HCEC 1CT (cell line): ENCODE measurements at regions not wholly inside any gene's neighbourhood (a gene's known extent, or its start where the extent isn't known, plus 50 kb on each side); places are given as distances from the start of the nearest gene placed in this dataset.

Experiments
- DNase-seq: peaks from one replicate; pipeline ENCODE4 v3.0.0-alpha.2; 2017

- DNase-seq: no peak
These were observed 280.9 kb upstream of the ZSWIM2 start for GRCh38 chr2:187129868-187130267.

DNA sequence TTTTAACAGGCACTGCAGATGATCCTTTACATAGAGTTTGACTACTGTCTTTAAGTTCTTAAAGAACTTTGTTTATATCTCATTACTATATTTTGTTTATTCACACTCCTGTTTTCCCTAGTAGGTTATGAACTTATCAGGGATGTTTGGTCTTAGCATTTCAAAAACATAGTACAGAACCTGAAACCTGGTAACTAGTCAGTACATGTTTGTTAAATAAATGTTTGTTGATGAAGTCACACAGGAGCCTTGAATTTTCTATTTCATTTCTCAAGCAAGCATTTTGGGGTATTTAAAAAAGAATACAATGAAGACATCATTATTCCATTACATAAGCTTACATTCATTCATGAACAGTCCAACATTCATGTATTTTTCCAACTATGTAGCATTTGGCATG is 280.3 kb upstream of the ZSWIM2 start:
- DNase-seq: no peak

DNA sequence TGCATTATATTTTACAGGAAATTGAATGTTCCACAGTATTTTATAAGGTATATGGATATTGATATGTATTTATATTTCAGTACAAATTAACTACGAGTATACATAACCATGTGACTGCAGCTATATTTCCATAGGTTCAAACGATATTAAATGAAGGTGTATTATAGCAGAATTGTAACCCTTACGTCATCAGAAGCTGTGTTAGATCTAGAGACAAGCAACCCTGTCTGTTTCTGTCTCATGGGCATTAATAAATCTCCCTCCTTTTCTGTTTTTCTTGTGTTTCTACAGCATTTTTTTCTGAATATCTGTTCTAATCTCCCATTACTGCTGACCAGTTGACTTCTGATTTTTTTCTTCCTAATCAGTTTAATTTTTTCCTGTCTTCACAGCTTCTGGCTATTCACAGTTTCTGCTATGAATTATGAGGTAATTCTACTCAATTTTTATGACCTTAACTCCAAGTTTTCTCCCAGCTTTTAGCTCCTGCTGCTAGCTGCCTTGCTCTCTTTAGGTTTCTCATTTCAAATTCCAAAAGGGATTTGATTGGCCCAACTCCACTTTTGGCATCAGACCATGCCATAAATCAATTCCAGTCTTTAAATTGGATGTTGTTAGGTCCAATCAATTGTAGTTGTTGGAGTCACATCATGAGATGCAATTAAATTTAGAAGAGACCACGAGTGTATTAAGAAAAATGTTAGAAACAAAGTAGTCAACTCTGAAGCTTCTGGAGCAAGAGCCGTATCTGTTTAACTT is 277.5 kb upstream of the ZSWIM2 start:
- DNase-seq: no peak

DNA sequence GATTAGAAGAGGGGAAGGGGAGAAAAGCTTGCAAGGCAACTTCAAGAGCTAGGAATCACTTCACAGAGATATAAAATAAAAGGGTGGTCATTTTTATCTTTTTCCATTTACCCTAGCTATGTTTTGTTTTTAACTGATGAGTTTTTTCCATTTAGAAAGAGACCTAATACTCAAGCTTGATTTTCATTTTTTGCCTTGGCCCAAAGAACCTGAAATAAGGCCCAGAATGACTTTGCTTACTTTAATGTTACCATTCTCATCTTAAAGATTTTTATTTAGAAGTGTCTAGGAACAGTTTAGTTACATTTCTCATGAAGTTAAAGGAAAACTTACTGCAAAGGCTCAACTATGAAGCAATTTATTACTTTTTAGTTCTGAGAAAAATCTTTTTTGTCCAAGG is 276.3 kb upstream of the ZSWIM2 start:
- DNase-seq: no peak

DNA sequence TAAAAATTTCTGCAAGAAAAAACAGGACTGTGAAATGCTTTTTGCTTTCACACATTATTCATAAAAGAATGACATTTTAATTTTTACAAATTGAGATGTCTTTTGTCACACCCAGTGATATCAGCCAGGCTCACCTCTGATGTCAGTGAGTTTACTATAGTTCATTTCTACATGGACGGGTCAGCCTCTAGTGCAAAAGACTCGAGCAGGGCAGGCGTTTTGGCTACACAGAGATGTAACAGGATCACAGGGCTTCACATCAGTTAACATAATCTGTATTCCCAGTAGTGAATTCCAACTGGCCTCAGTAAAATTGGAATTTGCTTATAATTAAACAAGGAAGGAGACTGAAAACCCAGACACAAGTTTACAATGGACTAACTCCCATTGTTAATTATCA is 275.6 kb upstream of the ZSWIM2 start:
- DNase-seq: no peak

DNA sequence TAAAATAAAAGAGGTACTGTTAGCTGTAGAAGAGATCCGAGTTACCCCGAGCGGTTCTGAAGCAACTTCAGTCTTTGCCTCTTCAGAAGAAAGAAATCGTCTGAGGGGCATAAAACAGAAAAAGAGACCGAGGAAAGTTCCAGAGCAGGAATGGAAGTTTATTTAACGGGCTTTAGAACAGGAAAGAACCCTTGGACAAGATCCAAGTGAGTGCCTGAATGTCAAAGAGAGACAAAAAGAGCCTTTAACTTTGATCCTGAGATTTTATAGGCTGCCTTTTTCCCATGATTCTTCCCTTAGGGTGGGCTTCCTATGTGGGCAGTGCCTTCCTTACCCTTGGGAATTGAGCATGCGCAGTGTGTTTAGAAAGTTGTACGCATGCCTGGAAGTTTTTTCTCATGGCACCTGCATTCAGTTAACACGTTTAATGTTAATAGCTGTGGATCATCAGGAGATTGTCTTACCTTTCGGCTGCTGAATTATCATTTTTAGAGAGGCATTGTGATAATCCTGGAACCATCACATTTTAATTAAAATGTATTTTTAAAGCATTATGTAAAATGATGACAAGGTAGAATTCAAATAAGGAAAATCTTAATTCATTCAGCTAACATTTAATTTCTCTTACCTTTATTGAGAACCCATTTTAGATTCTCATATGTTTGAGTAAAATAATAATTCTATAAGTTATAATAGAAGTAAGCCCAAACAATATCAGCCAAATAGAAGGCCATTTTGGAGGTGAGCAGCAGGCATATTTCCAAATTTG is 269.5 kb upstream of the ZSWIM2 start:
- DNase-seq: no peak

DNA sequence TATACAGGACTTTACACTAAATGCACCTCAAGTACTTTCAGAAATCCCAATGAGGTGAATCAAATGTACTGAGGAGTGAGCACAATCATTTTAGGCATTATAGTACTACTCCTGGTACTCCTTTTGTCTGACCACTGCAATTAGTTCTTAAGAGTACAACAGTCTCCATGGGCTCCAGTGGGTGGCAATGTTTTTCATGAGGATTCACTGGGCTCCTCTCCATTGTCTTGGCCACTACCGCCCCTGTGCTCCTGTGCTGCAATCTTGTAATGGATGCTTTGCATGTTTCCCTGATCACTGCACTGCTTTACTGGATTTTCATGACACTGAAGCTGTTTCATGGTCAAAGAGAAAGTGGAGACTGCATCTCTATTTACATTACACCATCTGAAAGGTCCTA is 268.5 kb upstream of the ZSWIM2 start:
- peak; percentile 5 for DNase-seq

GRCh38 chr2:187115627-187116026 is 266.7 kb upstream of the ZSWIM2 start:
- no peak for DNase-seq

- DNase-seq: no peak
These were observed 258.0 kb upstream of the ZSWIM2 start for GRCh38 chr2:187107001-187107400.

DNA sequence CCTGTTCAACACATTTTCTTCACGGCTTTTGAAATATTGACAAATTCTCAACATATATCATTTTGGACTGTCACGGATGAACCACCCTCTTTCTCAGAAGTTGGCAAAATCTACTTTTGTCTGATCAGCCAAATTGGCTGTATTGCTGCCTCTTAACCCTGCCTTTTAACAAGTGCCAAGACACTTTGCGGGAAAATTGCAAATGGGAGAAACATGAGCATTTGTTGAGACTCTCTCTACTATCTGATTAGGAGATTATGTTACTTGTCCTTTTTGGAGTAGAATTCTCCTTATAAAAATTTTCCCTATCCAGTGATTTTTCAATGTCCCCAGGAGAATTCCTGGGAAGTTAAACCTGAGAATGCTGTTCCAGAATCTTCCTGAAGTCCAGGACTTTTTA is 256.2 kb upstream of the ZSWIM2 start:
- DNase-seq: no peak

GRCh38 chr2:187102381-187102780 is 253.4 kb upstream of the ZSWIM2 start:
- no peak for DNase-seq

DNA sequence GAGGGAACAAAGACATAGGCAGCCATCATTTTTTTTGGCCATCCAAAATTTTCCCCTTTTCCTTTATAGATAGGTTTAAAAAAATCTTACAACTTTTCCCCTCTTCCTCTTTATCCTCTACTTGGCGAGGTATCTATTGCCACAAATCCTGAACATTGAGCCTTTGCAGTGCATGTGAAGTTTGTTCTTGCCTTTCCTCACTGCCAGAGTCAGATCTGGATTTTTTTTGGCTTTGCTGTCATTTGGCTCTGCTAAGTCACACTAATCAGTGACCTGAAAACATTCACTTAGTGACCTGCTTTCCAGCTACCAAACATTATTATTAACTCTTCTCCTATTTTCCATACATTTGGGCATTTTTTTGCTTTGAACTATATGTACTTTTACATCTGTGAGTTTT is 249.2 kb upstream of the ZSWIM2 start:
- no peak for DNase-seq

- DNase-seq: no peak
These were observed 244.9 kb upstream of the ZSWIM2 start for GRCh38 chr2:187093771-187094412.

GRCh38 chr2:187091664-187092063 is 242.7 kb upstream of the ZSWIM2 start:
- DNase-seq: no peak

DNA sequence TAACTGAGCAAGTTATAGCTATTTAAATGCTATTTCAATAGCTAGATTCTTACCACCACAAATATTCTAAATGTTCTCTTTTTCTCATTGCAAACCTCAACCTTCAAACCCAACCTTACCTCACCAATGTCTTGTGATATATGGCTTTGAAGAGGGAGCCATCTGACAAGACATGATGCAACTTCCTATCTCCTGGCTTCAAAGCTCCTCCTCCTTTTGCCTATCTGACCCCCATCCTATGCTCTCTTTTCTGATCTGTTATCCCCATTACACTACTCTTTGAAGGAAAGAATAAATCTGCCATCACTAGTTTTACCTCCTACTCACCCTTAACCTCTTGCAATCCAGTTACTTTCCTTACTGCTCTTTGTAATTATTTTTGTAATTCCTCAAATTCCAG is 235.6 kb upstream of the ZSWIM2 start:
- no peak for DNase-seq

DNA sequence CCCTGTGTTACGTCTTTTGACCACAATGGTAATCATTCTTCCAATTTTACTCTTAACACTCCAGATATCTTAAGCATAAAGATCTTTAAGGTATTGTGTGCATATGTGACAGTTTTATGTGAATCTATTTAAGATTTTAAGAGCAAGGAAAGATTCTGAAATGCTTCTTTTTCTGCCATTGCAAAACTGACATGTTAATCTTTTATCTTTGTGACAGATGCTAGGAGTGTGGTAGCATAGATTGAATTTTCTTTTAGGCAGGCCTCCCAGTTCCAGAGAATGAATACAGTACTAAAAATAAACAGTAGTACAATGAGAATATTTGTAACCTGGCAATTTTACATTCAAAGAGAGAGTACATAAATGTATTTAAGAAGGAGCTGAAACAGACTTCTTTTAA is 232.5 kb upstream of the ZSWIM2 start:
- DNase-seq: no peak

DNA sequence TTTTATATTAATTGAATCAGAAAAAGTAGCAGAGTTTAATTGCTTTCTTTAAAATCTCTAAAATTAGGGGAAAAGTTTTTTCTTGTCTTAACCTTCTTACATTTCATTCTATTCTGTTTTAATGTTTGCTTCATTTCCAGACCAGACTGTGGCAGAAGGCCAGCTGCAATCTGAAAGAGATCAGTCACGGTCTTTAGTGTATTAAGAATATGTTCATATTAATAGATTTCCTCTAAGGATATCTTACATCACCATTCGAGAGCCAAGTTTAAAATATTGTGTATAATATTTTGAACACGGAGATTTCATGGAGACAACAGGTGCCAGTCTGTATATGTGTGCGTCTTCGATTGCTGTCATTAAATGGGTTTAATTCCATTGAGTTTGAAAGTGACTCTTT is 230.9 kb upstream of the ZSWIM2 start:
- no peak for DNase-seq

DNA sequence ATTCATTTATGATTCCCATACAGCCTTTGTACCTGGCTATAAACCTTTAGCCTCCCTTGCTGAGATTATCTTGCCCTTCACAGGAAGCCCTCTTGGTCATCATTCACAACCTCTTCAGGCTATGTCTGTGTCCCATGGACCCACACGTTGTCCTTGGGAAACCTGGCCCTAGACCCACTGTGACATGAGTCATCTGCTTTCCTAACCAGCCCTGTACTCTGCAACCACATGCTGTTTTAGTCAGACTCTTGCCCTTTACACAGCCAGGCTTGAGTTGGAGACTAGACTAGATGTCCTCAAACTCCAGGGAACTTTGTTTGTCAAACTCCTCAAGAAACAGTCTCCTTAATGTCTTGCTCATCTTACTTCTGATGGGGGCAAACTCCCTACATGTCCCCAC is 229.3 kb upstream of the ZSWIM2 start:
- DNase-seq: peak; percentile 51

- no peak for DNase-seq
These were observed 226.7 kb upstream of the ZSWIM2 start for GRCh38 chr2:187075671-187076070.

DNA sequence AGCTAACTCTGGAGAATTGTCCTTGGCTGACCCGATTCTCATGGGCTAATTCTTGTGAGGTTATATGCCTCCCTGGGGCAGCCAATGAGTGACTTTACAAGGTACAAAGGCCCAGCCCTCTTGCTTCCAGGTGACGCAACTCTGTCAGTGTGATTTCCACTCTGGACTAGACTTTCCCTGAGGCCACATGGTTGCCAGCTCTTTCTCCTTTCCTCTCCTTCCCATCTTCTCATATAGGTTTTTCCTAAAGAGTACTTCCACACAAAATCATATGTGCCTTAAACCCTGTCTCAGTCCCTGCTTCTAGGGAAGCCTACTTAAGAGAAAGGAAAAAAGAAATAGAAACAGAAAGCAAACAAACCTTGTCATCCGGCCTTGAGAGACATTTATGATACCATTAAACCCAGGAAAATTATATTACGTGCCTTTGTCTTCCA is 226.2 kb upstream of the ZSWIM2 start:
- DNase-seq: no peak

- no peak for DNase-seq
These were observed 209.2 kb upstream of the ZSWIM2 start for GRCh38 chr2:187058198-187058597.

- DNase-seq: no peak
These were observed 208.5 kb upstream of the ZSWIM2 start for GRCh38 chr2:187057466-187057865.

DNA sequence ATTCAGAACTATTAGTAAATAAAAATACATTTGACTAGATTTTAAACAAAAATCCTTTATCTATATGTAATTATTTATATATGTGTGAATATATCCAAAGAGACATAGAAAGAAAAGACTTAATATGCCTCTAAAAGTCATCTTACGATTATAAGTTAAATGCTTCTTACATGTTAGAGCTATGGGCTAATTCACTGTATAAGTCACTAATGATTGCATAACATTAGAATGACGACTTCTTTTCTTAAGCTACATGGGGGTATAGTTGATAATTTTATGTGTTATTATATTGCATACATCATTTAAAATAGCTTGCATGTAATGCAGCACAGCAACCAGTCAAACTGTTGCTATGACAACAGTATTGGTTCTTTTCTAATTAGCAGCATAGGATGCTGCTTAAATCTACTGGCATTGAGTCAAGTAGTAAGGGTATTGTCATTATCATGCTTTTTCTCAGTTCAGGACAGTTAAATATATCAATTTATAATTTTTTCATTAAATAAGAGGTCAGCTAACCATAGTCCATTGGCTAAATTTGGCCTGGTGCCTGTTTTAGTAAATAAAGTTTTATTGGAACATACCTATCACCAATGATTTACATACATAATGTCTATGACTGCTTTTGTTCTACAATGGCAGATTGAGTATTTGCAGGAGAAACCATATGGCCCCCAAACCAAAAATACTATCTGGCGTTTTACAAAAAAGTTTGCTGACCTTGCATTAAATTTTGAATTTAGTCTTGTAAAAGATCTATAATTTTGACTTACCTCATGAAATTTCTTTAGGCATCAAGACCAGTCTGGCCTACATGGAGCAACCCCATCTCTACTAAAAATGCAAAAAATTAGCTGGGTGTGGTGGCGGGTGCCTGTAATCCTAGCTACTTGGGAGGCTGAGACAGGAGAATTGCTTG is 207.7 kb upstream of the ZSWIM2 start:
- DNase-seq: no peak
